Chondrocyte (in vitro differentiated cells): ENCODE measurements at regions not wholly inside any gene's neighbourhood (a gene's known extent, or its start where the extent isn't known, plus 50 kb on each side); places are given as distances from the start of the nearest gene placed in this dataset.

Source experiments
- DNase-seq: peaks from one replicate; pipeline ENCODE4 v3.0.0; 2021; ENCODE audit warnings: mixed read lengths, low spot score
- H3K27ac Mint-ChIP-seq: one replicate; pipeline ENCODE4 v1.8.0; 2021; ENCODE audit warnings: mild to moderate bottlenecking, moderate library complexity, mixed read lengths; ENCODE audit not compliant: unreplicated experiment
- H3K27me3 Mint-ChIP-seq: 2 replicates; pipeline ENCODE4 v1.8.0; 2021; ENCODE audit warnings: low read depth, mixed read lengths
- H3K36me3 Mint-ChIP-seq: 2 replicates; pipeline ENCODE4 v1.8.0; 2021; ENCODE audit warnings: low read depth, mixed read lengths
- H3K4me1 Mint-ChIP-seq: 2 replicates; pipeline ENCODE4 v1.8.0; 2021; ENCODE audit warnings: low read depth, mild to moderate bottlenecking, mixed read lengths
- H3K4me3 Mint-ChIP-seq: one replicate; pipeline ENCODE4 v1.8.0; 2021; ENCODE audit warnings: mild to moderate bottlenecking, moderate library complexity, mixed read lengths; ENCODE audit not compliant: unreplicated experiment
- H3K9me3 Mint-ChIP-seq: 2 replicates; pipeline ENCODE4 v1.8.0; 2021; ENCODE audit warnings: low read depth, mixed read lengths
- TF ChIP-seq, protein P1 (sequence below): fragments of 200-600 bp; sonication (generic); IDR thresholded peaks from 2 replicates; pipeline ENCODE4 v1.5.0; 2021; ENCODE audit warnings: antibody characterized with exemption, mild to moderate bottlenecking, moderate library complexity

DNA sequence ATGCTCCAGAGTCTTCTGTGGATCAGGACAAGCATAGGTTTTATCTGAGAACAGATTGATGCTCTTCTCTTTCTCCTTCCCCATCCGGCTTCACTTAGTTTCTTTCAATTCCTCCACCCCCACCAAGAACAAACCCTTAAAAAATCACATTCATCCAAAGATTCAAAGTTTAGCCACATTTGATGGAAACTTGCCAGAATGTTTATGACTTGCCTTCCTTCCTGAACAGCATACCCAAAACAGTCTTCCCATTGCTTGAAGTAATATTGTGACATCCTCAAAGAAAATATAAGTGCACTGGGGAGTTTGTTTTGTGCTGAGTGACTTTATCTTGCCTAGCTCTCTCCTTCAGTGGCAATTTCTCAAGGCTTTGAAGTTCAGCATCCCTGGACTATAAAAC lies 83.0 kb downstream of the MAGEB17 start:
- no peaks in the 10 kb centered on the region for H3K9me3 Mint-ChIP-seq
- no peak for DNase-seq
- H3K4me1 Mint-ChIP-seq: peaks cover 4% of the 10 kb centered on the region
- H3K27me3 Mint-ChIP-seq: peaks cover 2% of the 10 kb centered on the region
- no peak overlapping the region for H3K27ac Mint-ChIP-seq
- no peak overlapping the region for H3K4me3 Mint-ChIP-seq
- no peaks in the 10 kb centered on the region for H3K36me3 Mint-ChIP-seq
- TF ChIP-seq, protein P1, sequence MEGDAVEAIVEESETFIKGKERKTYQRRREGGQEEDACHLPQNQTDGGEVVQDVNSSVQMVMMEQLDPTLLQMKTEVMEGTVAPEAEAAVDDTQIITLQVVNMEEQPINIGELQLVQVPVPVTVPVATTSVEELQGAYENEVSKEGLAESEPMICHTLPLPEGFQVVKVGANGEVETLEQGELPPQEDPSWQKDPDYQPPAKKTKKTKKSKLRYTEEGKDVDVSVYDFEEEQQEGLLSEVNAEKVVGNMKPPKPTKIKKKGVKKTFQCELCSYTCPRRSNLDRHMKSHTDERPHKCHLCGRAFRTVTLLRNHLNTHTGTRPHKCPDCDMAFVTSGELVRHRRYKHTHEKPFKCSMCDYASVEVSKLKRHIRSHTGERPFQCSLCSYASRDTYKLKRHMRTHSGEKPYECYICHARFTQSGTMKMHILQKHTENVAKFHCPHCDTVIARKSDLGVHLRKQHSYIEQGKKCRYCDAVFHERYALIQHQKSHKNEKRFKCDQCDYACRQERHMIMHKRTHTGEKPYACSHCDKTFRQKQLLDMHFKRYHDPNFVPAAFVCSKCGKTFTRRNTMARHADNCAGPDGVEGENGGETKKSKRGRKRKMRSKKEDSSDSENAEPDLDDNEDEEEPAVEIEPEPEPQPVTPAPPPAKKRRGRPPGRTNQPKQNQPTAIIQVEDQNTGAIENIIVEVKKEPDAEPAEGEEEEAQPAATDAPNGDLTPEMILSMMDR: no peak

DNA sequence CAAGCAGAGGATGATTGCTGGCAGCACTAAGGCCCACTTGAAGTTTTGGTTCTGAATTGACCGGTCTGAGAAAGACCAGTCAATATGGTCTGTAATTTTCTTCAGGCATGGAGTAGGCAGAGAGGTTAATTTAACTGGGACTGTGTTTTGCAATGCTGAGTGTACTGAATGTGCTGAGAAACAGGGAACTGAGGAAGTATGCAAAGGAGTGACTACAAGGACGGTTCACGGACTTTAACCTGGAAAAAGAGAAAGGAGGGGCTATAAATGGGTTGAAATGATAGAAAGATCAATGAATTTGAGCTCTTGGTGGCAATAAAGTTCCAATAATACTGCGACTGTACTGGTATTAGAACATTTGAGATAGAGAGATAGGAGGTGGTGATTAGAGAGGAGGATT lies 84.5 kb downstream of the MAGEB17 start:
- TF ChIP-seq, protein P1: no peak
- H3K27me3 Mint-ChIP-seq: no peaks in the 10 kb centered on the region
- H3K36me3 Mint-ChIP-seq: no peaks in the 10 kb centered on the region
- no peak overlapping the region for H3K27ac Mint-ChIP-seq
- H3K4me3 Mint-ChIP-seq: no peak overlapping the region
- peaks cover 3% of the 10 kb centered on the region for H3K9me3 Mint-ChIP-seq
- DNase-seq: no peak
- peaks cover 6% of the 10 kb centered on the region for H3K4me1 Mint-ChIP-seq

DNA sequence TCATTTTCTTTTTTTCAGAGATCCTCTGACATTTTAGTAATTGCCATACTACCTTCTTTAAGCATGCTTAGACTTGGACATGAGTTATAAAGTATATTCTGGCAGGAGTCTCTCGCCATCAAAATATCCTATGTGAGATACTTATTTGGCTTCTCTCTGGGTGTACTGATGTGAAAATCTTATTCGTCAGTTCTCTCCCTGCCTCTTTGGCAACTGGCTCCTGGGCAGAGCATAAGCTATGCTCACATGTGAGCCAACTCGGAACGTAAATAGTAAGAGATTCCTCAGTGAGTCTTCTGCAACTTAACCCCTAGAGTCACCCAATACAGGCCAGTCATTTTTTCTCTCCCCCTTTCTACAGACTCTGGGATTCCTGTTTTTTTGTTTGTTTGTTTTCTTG lies 91.6 kb downstream of the MAGEB17 start:
- TF ChIP-seq, protein P1: no peak
- DNase-seq: no peak
- H3K9me3 Mint-ChIP-seq: peaks cover 10% of the 10 kb centered on the region
- H3K36me3 Mint-ChIP-seq: no peaks in the 10 kb centered on the region
- peaks cover 6% of the 10 kb centered on the region for H3K4me1 Mint-ChIP-seq
- no peak overlapping the region for H3K27ac Mint-ChIP-seq
- no peak overlapping the region for H3K4me3 Mint-ChIP-seq
- H3K27me3 Mint-ChIP-seq: peaks cover 9% of the 10 kb centered on the region

DNA sequence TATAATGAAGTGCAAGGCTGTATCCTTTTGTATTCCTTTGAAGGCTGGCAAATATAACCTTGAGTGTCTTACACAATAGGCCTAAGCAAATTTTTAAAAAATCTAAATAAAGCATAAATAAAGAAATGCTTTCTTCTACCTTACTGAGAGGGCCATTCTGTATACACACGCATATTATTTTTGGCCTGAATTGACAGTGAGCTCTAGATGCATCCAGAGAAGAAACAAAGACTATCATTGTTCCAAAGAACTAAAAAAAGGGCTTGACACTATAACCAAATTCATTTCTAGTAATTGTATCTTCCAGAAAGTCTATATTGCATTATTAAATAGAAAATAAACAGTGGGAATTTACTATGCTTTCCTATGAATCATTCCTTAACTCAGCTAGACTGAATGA lies 100.2 kb downstream of the MAGEB17 start:
- Mint-ChIP-seq H3K9me3 (peaks cover 12% of the 10 kb centered on the region), H3K4me3 (no peak overlapping the region), H3K36me3 (peaks cover 4% of the 10 kb centered on the region), H3K4me1 (no peaks in the 10 kb centered on the region), H3K27me3 (peaks cover 6% of the 10 kb centered on the region), H3K27ac (no peak overlapping the region)
- TF ChIP-seq, protein P1: no peak
- DNase-seq: no peak

DNA sequence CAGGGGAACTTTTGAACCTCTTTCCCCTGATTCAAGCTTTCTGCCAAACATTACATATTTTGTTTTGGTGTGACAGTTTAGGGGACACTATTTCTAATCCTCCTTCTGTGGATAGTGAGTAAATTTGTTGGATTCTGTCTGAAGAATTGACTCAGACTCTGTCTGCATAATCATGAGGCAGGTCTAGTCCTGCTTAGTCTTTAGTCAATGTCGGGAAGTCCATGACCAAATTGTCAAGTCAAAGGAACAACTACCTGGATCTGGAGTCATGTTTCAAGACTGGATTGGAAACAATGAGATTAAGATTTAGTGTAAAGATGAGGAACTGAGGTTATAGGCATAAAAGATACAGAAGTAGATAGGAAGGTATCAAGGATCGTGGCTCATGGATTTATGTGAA lies 100.9 kb downstream of the MAGEB17 start:
- DNase-seq: no peak
- peaks cover 12% of the 10 kb centered on the region for H3K9me3 Mint-ChIP-seq
- no peak overlapping the region for H3K27ac Mint-ChIP-seq
- H3K4me3 Mint-ChIP-seq: no peak overlapping the region
- H3K36me3 Mint-ChIP-seq: peaks cover 4% of the 10 kb centered on the region
- H3K4me1 Mint-ChIP-seq: no peaks in the 10 kb centered on the region
- TF ChIP-seq, protein P1: no peak
- H3K27me3 Mint-ChIP-seq: peaks cover 6% of the 10 kb centered on the region
